ENCODE measurements at regions not wholly inside any gene's neighbourhood (a gene's known extent, or its start where the extent isn't known, plus 50 kb on each side); places are given as distances from the start of the nearest gene placed in this dataset.

GRCh38 chr15:94033014-94033682 is 198.2 kb upstream of the MCTP2 start:
- TF ChIP-seq EZH2 (IDR thresholded peaks at IDR 0.05; ENCODE audit: insufficient read depth, poor library complexity, severe bottlenecking), result no peak
- TF ChIP-seq EZH2phosphoT487 (IDR thresholded peaks at IDR 0.05; ENCODE audit: insufficient read depth, low read depth), result no peak
